Esophagus (tissue), 2 donors: ENCODE measurements at regions not wholly inside any gene's neighbourhood (a gene's known extent, or its start where the extent isn't known, plus 50 kb on each side); places are given as distances from the start of the nearest gene placed in this dataset.
"Not testable (repeated sequence)": the region's sequence is repeated elsewhere in the genome, so short reads cannot be mapped to it uniquely, and the experiment has no call there.

Experiments used
- H3K27ac ChIP-seq, 2 donors: one replicate each; pipeline ENCODE4 v1.5.1; 2013; ENCODE audit warnings: low read depth in 2 of 2, mild to moderate bottlenecking in 2 of 2, inconsistent platforms in 1 of 2, low read length in 1 of 2, moderate library complexity in 1 of 2
- H3K27me3 ChIP-seq, 2 donors: one replicate each; pipeline ENCODE4 v1.6.1; 2013; ENCODE audit warnings: low read length in 2 of 2, control low read depth in 1 of 2, mild to moderate bottlenecking in 1 of 2; ENCODE audit not compliant: insufficient read depth in 2 of 2, control insufficient read depth in 1 of 2
- H3K36me3 ChIP-seq, 2 donors: one replicate each; pipeline ENCODE4 v1.6.1; 2013; ENCODE audit warnings: low read length in 1 of 2; ENCODE audit not compliant: control insufficient read depth in 2 of 2, insufficient read depth in 2 of 2
- H3K4me1 ChIP-seq, 2 donors: one replicate each; pipeline ENCODE4 v1.6.1; 2013; ENCODE audit warnings: low read length in 1 of 2; ENCODE audit not compliant: control insufficient read depth in 2 of 2, insufficient read depth in 2 of 2
- H3K4me3 ChIP-seq, 2 donors: one replicate each; pipeline ENCODE4 v1.5.1; 2013; ENCODE audit warnings: low read length in 2 of 2, mild to moderate bottlenecking in 2 of 2, low read depth in 1 of 2, moderate library complexity in 1 of 2
- H3K9me3 ChIP-seq, 2 donors: one replicate each; pipeline ENCODE4 v1.6.1; 2013; ENCODE audit warnings: mild to moderate bottlenecking in 2 of 2, low read depth in 1 of 2, low read length in 1 of 2, moderate library complexity in 1 of 2; ENCODE audit not compliant: control insufficient read depth in 2 of 2, insufficient read depth in 1 of 2
- WGBS, 2 donors: extraction: QIAGEN DNeasy Blood & Tissue Kit; methylation state at CpG; one replicate each; pipeline ENCODE4 v1.1.7; 2013; 5-methylcytosine and 5-hydroxymethylcytosine counted together
- donor health status: healthy with polysubstance abuse.
- donor health status: Bipolar disorder and iron deficiency.

DNA sequence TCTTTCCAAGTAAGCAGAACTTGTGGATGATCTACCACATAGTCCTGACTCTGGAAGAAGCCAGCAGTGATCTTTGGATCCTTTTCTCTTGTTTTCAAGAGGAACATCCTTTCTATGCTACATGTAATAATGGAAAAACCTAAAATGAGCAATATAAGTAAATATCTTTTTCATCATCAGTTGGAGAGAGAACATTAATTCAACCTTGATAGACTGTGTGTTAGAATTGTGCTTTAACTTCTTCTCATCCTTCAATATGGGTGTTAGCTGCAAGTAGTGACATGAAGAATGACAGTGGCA, 65.6 kb upstream of the IFNGR1 start:
- Histone ChIP-seq H3K4me1 (no peaks in the 10 kb centered on the region), H3K27ac (no peak overlapping the region), H3K36me3 (no peaks in the 10 kb centered on the region), H3K27me3 (no peaks in the 10 kb centered on the region), H3K9me3 (no peaks in the 10 kb centered on the region), H3K4me3 (no peak overlapping the region)

DNA sequence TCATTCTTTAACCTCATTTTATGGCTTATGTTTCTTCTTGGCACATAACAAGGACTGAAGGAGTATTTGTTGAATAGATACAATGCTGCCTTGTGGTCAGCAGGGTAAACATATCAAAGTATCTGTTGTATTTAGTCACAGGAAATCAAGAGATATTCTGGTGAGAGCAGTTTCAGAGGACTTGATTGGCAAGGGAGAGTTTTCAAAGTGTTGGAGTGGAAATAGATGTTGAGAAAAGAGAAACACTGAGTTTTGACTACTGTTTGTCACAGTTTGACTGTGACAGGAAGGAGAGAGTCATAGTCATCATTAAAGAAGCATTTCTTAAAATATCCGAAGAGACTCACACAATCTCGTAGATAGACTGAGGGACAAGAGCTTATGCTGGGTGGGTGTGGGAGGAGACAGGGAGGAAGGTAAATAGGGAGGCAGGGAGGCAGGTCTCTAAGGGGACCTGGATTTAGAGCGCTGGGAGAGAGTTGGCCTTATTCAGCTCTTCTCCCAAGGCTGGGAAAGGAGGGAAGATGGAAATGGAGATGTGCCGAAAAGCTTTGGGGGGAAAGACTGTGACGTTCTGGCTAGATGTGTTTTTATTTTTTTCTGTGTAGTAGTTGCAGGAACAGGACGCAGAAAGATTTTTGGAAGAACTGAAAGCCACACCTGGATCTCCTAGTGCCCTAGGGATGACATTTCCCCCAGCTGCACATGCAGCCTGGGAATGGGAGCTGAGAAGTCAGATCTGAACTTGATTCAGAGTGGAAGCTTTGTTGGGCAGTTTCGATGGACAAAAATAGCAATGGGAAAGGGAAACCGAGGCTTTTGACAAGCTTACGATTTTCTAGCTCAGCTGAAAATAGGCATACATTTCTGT, 65.0 kb upstream of the IFNGR1 start:
- H3K4me3 ChIP-seq, result no peak overlapping the region

DNA sequence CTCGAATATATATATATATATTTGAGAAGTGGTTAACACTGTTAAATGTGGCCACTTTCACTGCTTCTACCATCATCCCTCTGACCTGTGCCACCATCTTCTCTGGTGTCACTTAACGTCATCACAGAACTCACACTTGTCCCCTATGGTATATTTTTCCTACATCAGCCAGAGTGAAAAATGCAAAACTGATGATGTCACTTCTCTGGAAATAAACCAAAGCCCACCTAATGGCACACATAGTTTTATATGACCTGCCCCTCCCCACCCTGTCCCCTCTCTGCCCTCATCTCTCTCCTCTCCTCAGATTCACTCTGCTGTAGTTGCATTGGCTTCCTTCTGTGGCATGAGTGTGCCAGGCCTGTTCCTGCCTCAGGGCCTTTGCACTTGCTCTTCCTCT, 63.9 kb upstream of the IFNGR1 start:
- no peaks in the 10 kb centered on the region for H3K9me3 ChIP-seq
- H3K27ac ChIP-seq, result no peak overlapping the region
- no peak overlapping the region for H3K4me3 ChIP-seq
- no peaks in the 10 kb centered on the region for H3K4me1 ChIP-seq
- 69 to 76% methylated on average over 2 of the region's 2 CpGs for WGBS, 2 donors
- no peaks in the 10 kb centered on the region for H3K27me3 ChIP-seq
- H3K36me3 ChIP-seq, result no peaks in the 10 kb centered on the region

More for the DNA sequence above, 65.0 kb upstream of the IFNGR1 start:
- 83 to 88% methylated on average over 9 of the region's 9 CpGs for WGBS, 2 donors
- Histone ChIP-seq H3K27me3 (no peaks in the 10 kb centered on the region), H3K9me3 (no peaks in the 10 kb centered on the region), H3K36me3 (no peaks in the 10 kb centered on the region), H3K27ac (no peak overlapping the region), H3K4me1 (no peaks in the 10 kb centered on the region)

DNA sequence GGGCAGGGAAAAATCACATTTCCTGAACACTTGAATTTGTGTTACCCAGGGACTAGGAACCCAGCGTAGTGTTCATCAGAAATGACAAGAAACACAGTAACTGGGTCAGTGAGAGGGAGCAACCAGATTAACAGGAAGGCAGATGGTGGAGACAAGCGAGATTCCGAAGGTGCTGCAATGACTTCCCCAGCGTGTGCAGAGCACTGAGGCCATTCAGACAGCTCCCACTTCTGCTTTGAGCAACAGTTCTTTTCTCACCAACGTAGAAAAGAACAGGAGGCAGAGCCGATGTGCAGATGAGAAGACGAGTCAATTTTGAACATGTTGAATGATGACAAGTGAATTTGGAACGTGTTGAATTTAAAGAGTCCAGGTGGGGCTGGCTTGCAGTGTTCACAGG, 63.1 kb upstream of the IFNGR1 start:
- WGBS, 2 donors, result 75 to 86% methylated on average over 8 of the region's 8 CpGs
- no peaks in the 10 kb centered on the region for H3K27me3 ChIP-seq
- no peaks in the 10 kb centered on the region for H3K4me1 ChIP-seq
- H3K4me3 ChIP-seq, result no peak overlapping the region
- no peak overlapping the region for H3K27ac ChIP-seq
- H3K36me3 ChIP-seq, result no peaks in the 10 kb centered on the region
- no peaks in the 10 kb centered on the region for H3K9me3 ChIP-seq

DNA sequence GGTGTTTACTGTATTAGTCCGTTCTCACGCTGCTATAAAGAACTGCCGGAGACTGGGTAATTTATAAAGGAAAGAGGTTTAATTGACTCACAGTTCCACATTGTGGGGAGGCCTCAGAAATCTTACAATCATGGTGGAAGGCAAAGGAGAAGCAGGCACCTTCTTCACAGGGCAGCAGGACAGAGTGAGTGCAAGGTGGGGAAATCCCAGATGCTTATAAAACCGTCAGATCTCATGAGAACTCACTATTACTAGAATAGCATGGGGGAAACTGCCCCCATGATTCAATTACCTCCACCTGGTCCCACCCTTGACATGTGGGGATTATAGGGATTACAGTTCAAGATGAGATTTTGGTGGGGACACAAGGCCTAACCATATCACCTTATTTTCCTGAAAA, 60.1 kb upstream of the IFNGR1 start:
- not testable (repeated sequence) for H3K36me3 ChIP-seq, H3K27ac ChIP-seq, H3K4me3 ChIP-seq, H3K9me3 ChIP-seq, H3K27me3 ChIP-seq, H3K4me1 ChIP-seq
- 79 to 81% methylated on average over 4 of the region's 4 CpGs for WGBS, 2 donors

DNA sequence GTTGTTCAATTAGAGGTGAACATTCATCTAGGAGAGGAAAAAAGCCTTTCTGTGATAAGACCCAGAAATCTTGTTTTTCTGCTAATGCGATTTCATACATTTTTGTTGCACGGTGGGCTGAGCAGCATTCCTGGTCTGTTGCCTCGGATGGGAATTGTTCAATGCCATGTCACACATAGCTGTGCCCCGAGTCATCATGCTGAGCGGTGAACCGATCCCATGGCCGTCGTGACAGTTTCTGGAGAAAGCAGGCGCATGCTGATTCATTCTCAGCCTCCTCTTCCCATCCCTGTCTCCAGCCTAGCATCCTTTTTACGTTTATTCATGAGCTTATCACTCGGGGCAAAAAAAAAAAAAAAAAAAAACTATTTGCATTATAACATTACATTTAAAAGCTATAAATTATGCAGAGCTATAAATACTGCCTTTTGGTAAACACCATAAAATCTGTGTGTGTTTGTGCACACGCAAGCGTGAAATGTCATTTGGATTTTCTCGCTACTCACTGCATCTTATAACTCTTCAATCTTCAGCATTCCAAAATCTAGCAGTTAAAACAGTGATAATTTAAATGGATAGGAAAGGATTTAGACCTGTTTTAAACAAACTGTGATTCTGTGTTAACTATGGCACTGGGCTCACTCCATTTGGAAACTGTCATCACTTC, 58.9 kb upstream of the IFNGR1 start:
- no peak overlapping the region for H3K27ac ChIP-seq
- H3K27me3 ChIP-seq, result no peaks in the 10 kb centered on the region
- no peaks in the 10 kb centered on the region for H3K9me3 ChIP-seq
- no peaks in the 10 kb centered on the region for H3K4me1 ChIP-seq
- 62 to 70% methylated on average over 14 of the region's 14 CpGs for WGBS, 2 donors
- H3K4me3 ChIP-seq, result no peak overlapping the region
- H3K36me3 ChIP-seq, result no peaks in the 10 kb centered on the region

DNA sequence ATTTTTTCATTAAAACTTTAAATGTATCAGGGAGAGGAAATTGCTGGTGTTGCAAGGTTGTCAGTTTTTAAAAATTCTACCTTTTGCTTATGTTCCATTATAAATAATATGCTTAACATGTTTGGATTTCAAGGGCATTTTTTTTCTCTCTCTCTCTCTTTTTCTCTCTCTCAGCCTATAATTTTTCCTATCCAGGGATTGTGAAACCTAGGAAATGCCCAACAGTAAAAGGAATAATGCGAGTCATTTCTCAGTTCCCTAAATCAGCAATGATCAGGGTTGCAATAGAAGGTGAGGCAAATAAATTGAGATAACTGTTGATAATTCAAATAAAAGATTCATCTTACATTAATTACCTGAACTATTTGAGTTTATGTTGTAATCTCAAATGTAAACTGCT, 53.2 kb upstream of the IFNGR1 start:
- H3K4me1 ChIP-seq, result no peaks in the 10 kb centered on the region
- H3K27me3 ChIP-seq, result no peaks in the 10 kb centered on the region
- H3K4me3 ChIP-seq, result no peak overlapping the region
- 54 to 71% methylated on average over 1 of the region's 1 CpG for WGBS, 2 donors
- no peak overlapping the region for H3K27ac ChIP-seq
- H3K9me3 ChIP-seq, result no peaks in the 10 kb centered on the region
- no peaks in the 10 kb centered on the region for H3K36me3 ChIP-seq

DNA sequence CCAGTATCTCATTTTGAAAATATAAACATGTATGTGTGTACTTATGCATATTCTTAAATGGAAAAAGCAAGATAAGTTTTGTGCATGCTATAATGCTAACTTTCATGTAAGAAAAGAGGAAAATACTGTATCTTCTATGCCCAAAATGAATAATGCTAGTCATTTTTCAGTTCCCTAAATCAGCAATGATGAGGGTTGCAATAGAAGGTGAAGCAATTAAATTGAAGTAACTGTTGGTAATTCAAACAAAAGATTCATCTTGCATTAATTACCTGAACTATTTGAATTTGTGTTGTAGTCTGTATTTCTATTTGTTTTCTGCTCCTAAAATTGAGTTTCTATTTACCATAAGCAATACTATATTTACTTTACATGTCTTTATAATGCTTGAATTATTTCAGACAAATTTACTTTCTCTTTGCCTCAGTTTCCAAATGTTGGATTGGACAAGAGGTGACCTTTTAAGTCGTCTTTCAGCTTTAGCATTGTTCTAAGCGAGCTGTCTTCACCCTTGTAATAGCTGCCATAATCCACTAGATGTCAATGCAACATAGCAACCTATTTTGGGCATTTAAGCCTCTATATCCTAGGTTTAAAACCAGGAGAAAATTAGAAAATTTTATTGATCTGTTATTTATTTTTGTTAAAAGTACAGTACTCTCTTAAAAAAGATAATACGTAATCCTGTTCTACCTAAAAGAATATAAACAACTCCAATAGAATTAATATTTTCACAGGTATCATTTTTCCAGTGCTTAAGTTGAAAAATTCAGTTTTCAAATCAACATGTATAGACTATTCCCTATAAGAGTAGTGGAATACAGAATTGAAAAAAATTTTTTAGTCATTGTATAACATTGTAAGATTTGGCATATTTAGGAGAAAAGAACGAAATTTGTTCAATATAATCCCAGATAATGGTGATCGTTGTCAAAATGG, 52.3 kb upstream of the IFNGR1 start:
- H3K9me3 ChIP-seq, result no peaks in the 10 kb centered on the region
- no peaks in the 10 kb centered on the region for H3K36me3 ChIP-seq
- H3K27me3 ChIP-seq, result no peaks in the 10 kb centered on the region
- WGBS, 2 donors, result 36 to 37% methylated on average over 5 of the region's 5 CpGs
- H3K4me1 ChIP-seq, result no peaks in the 10 kb centered on the region
- H3K27ac ChIP-seq, result no peak overlapping the region
- H3K4me3 ChIP-seq, result no peak overlapping the region

DNA sequence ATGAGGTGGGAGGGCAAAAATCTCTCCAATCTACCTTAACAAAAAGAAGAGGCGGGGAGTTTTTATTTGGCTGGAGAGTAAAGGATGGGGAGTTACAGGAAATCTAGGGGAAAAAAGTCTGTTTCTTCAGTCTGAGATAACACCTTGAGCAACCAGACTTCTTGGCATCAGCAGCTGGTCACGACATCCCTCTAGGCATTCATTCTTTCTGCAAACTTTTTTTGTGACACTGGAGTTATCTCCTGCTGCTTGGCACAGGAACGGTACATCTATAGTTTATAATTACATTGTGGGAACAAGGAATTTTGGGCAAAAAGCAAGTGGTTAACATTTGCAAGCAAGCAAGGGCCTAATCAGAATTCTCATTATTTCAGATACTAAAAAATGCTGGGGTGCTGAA, 50.6 kb upstream of the IFNGR1 start:
- H3K27ac ChIP-seq, result no peak overlapping the region
- H3K27me3 ChIP-seq, result no peaks in the 10 kb centered on the region
- H3K9me3 ChIP-seq, result no peaks in the 10 kb centered on the region
- WGBS, 2 donors, result 62 to 65% methylated on average over 3 of the region's 3 CpGs
- H3K4me1 ChIP-seq, result no peaks in the 10 kb centered on the region
- no peak overlapping the region for H3K4me3 ChIP-seq
- no peaks in the 10 kb centered on the region for H3K36me3 ChIP-seq
